GM12878 (cell line): ENCODE measurements at regions not wholly inside any gene's neighbourhood (a gene's known extent, or its start where the extent isn't known, plus 50 kb on each side); places are given as distances from the start of the nearest gene placed in this dataset.

Source experiments
- BACH1 ChIP-seq: fragments of 450-650 bp; IDR thresholded peaks from 2 replicates; pipeline ENCODE4 v1.6.1; 2017; ENCODE audit warnings: mild to moderate bottlenecking, borderline replicate concordance
- BHLHE40 ChIP-seq, 2 experiments: fragments of 450-650 bp in 1 of 2; IDR thresholded peaks; 2 replicates each; pipeline ENCODE4 v1.6.1; 2011 to 2017; ENCODE audit warnings: low read depth in 2 of 2, borderline replicate concordance in 1 of 2, improper control_type of control experiment in 1 of 2, low read length in 1 of 2, mild to moderate bottlenecking in 1 of 2
- FOS ChIP-seq: IDR thresholded peaks from 3 replicates; pipeline ENCODE4 v1.6.1; 2011; ENCODE audit warnings: borderline replicate concordance; ENCODE audit not compliant: insufficient read length; ENCODE audit errors: extremely low read depth
- FOXK2 ChIP-seq: fragments of 450-650 bp; IDR thresholded peaks from 2 replicates; pipeline ENCODE4 v1.6.1; 2017; ENCODE audit warnings: mild to moderate bottlenecking, moderate library complexity
- MEF2A ChIP-seq: IDR thresholded peaks from 2 replicates; pipeline ENCODE4 v1.6.1; 2011; ENCODE audit warnings: low read depth, mild to moderate bottlenecking, low read length, moderate library complexity; ENCODE audit not compliant: insufficient read depth
- MYC ChIP-seq: IDR thresholded peaks from 2 replicates; pipeline ENCODE4 v1.6.1; 2011; ENCODE audit warnings: mild to moderate bottlenecking, low read length, moderate library complexity, inconsistent platforms; ENCODE audit not compliant: insufficient read depth, insufficient replicate concordance, insufficient read length, severe bottlenecking
- NFYA ChIP-seq: IDR thresholded peaks from 2 replicates; pipeline ENCODE4 v1.6.1; 2011; ENCODE audit warnings: low read depth, mild to moderate bottlenecking, low read length, improper control_type of control experiment, borderline replicate concordance
- POU2F2 ChIP-seq: IDR thresholded peaks from 3 replicates; pipeline ENCODE4 v1.6.1; 2011; ENCODE audit warnings: low read depth, mild to moderate bottlenecking, low read length, borderline replicate concordance
- RBBP5 ChIP-seq: fragments of 200-600 bp; sonication (generic); conservative IDR thresholded peaks from 2 replicates; pipeline ENCODE4 v1.6.1; 2016
- RCOR1 ChIP-seq: conservative IDR thresholded peaks from 2 replicates; pipeline ENCODE4 v1.6.1; 2012; ENCODE audit warnings: low read depth, low read length, improper control_type of control experiment
- RUNX3 ChIP-seq: IDR thresholded peaks from 2 replicates; pipeline ENCODE4 v1.6.1; 2012; ENCODE audit warnings: low read length, inconsistent platforms
- SREBF2 ChIP-seq: IDR thresholded peaks from 2 replicates; pipeline ENCODE4 v1.6.1; 2012; ENCODE audit warnings: mild to moderate bottlenecking, low read length
- SRF ChIP-seq, 2 experiments: IDR thresholded peaks; 2 replicates each; pipeline ENCODE4 v1.6.1; 2011; ENCODE audit warnings: low read depth in 2 of 2, low read length in 2 of 2, mild to moderate bottlenecking in 1 of 2, moderate library complexity in 1 of 2
- TF ChIP-seq, protein P1 (sequence below): IDR thresholded peaks from 2 replicates; pipeline ENCODE4 v1.6.1; 2012; ENCODE audit warnings: improper control_type of control experiment, low read depth, low read length; ENCODE audit not compliant: insufficient replicate concordance
- TF ChIP-seq, protein P2 (sequence below), 3 experiments: IDR thresholded peaks in 2 of 3; conservative IDR thresholded peaks in 1 of 3; 2 replicates each; pipeline ENCODE4 v1.5.1; 2011; ENCODE audit warnings: low read depth in 3 of 3, low read length in 3 of 3, mild to moderate bottlenecking in 3 of 3, control low read depth in 2 of 3, moderate library complexity in 2 of 3, inconsistent platforms in 1 of 3, mixed read lengths in 1 of 3; ENCODE audit not compliant: control insufficient read depth in 2 of 3, insufficient read depth in 1 of 3; ENCODE audit errors: extremely low read depth in 1 of 3
- TF ChIP-seq, protein P3 (sequence below): fragments of 450-650 bp; formaldehyde crosslinking; IDR thresholded peaks from 2 replicates; pipeline ENCODE4 v1.4.0; 2020; ENCODE audit warnings: mild to moderate bottlenecking, moderate library complexity

DNA sequence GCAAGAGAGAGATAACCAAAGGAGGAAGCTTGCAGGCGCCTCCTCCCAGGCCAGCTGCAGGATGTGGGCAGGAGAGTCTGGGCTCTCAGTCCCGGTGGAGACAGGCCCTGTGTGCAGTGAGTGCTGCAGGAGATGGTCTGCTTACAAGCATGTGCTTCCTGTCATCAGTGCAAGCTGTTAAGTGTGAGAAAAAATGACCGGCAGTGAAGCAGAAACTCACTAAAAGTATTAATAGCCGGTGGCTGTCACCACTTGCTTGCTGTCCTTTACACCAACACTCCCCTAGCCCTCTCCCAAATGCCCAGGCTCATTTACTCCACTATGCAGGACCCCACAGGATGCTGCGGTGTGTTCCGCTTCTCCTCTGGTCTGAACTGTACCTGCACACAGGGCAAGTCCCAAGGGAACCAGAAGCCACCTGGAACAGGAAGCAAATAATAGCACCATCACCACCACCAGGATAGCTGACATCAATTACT lies 435.6 kb upstream of the HS6ST1 start (continued):
- TF ChIP-seq, protein P1, sequence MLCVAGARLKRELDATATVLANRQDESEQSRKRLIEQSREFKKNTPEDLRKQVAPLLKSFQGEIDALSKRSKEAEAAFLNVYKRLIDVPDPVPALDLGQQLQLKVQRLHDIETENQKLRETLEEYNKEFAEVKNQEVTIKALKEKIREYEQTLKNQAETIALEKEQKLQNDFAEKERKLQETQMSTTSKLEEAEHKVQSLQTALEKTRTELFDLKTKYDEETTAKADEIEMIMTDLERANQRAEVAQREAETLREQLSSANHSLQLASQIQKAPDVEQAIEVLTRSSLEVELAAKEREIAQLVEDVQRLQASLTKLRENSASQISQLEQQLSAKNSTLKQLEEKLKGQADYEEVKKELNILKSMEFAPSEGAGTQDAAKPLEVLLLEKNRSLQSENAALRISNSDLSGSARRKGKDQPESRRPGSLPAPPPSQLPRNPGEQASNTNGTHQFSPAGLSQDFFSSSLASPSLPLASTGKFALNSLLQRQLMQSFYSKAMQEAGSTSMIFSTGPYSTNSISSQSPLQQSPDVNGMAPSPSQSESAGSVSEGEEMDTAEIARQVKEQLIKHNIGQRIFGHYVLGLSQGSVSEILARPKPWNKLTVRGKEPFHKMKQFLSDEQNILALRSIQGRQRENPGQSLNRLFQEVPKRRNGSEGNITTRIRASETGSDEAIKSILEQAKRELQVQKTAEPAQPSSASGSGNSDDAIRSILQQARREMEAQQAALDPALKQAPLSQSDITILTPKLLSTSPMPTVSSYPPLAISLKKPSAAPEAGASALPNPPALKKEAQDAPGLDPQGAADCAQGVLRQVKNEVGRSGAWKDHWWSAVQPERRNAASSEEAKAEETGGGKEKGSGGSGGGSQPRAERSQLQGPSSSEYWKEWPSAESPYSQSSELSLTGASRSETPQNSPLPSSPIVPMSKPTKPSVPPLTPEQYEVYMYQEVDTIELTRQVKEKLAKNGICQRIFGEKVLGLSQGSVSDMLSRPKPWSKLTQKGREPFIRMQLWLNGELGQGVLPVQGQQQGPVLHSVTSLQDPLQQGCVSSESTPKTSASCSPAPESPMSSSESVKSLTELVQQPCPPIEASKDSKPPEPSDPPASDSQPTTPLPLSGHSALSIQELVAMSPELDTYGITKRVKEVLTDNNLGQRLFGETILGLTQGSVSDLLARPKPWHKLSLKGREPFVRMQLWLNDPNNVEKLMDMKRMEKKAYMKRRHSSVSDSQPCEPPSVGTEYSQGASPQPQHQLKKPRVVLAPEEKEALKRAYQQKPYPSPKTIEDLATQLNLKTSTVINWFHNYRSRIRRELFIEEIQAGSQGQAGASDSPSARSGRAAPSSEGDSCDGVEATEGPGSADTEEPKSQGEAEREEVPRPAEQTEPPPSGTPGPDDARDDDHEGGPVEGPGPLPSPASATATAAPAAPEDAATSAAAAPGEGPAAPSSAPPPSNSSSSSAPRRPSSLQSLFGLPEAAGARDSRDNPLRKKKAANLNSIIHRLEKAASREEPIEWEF, result no peak
- TF ChIP-seq RCOR1, result no peak
- TF ChIP-seq RUNX3, result peak; percentile 65
- no peak for TF ChIP-seq BACH1
- no peak for TF ChIP-seq FOS
- TF ChIP-seq, protein P2, sequence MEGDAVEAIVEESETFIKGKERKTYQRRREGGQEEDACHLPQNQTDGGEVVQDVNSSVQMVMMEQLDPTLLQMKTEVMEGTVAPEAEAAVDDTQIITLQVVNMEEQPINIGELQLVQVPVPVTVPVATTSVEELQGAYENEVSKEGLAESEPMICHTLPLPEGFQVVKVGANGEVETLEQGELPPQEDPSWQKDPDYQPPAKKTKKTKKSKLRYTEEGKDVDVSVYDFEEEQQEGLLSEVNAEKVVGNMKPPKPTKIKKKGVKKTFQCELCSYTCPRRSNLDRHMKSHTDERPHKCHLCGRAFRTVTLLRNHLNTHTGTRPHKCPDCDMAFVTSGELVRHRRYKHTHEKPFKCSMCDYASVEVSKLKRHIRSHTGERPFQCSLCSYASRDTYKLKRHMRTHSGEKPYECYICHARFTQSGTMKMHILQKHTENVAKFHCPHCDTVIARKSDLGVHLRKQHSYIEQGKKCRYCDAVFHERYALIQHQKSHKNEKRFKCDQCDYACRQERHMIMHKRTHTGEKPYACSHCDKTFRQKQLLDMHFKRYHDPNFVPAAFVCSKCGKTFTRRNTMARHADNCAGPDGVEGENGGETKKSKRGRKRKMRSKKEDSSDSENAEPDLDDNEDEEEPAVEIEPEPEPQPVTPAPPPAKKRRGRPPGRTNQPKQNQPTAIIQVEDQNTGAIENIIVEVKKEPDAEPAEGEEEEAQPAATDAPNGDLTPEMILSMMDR (IDR thresholded peaks at IDR 0.05 in 2 of 3, conservative IDR thresholded peaks at IDR 0.05 in 1 of 3; ENCODE audit: control insufficient read depth in 2 of 3, extremely low read depth in 1 of 3, insufficient read depth in 1 of 3, low read depth in 3 of 3, low read length in 3 of 3), result no peak
- no peak for TF ChIP-seq FOXK2
- TF ChIP-seq POU2F2, result no peak
- TF ChIP-seq, protein P3, sequence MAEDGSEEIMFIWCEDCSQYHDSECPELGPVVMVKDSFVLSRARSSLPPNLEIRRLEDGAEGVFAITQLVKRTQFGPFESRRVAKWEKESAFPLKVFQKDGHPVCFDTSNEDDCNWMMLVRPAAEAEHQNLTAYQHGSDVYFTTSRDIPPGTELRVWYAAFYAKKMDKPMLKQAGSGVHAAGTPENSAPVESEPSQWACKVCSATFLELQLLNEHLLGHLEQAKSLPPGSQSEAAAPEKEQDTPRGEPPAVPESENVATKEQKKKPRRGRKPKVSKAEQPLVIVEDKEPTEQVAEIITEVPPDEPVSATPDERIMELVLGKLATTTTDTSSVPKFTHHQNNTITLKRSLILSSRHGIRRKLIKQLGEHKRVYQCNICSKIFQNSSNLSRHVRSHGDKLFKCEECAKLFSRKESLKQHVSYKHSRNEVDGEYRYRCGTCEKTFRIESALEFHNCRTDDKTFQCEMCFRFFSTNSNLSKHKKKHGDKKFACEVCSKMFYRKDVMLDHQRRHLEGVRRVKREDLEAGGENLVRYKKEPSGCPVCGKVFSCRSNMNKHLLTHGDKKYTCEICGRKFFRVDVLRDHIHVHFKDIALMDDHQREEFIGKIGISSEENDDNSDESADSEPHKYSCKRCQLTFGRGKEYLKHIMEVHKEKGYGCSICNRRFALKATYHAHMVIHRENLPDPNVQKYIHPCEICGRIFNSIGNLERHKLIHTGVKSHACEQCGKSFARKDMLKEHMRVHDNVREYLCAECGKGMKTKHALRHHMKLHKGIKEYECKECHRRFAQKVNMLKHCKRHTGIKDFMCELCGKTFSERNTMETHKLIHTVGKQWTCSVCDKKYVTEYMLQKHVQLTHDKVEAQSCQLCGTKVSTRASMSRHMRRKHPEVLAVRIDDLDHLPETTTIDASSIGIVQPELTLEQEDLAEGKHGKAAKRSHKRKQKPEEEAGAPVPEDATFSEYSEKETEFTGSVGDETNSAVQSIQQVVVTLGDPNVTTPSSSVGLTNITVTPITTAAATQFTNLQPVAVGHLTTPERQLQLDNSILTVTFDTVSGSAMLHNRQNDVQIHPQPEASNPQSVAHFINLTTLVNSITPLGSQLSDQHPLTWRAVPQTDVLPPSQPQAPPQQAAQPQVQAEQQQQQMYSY (CRISPR knock-in tag), result no peak
- TF ChIP-seq MYC, result no peak
- TF ChIP-seq BHLHE40 (IDR thresholded peaks at IDR 0.05; ENCODE audit: borderline replicate concordance in 1 of 2, low read depth in 2 of 2, low read length in 1 of 2), result peak in 1 of 2 experiments; percentile 35; a peak in 1 of 4 replicates
- 0 out of 2 replicates have a peak, but pooled peaks have one; percentile 26 for TF ChIP-seq MEF2A
- no peak for TF ChIP-seq SRF (IDR thresholded peaks at IDR 0.05; ENCODE audit: low read depth in 2 of 2, low read length in 2 of 2)
- TF ChIP-seq SREBF2, result no peak
- TF ChIP-seq RBBP5, result no peak
- no peak for TF ChIP-seq NFYA
